Adrenal gland (tissue), 9 donors: ENCODE measurements at regions not wholly inside any gene's neighbourhood (a gene's known extent, or its start where the extent isn't known, plus 50 kb on each side); places are given as distances from the start of the nearest gene placed in this dataset.

Experiments used
- DNase-seq, 7 donors: peaks; one replicate each; pipeline ENCODE4 v3.0.0-alpha.2; 2019 to 2020
- H3K27ac ChIP-seq, 5 donors: fragments of 200-600 bp; sonication (generic) in 4 of 5; 1 replicate in 3 of 5; 2 replicates in 2 of 5; pipeline versions ENCODE4 v1.5.1 to v1.8.0; 2016 to 2020; ENCODE audit warnings: mild to moderate bottlenecking in 1 of 5
- H3K27me3 ChIP-seq: fragments of 200-600 bp; 2 replicates; pipeline ENCODE4 v1.8.0; 2021
- H3K36me3 ChIP-seq, 2 donors: fragments of 200-600 bp; replicated peaks in 1 of 2; 1 replicate in 1 of 2; 2 replicates in 1 of 2; pipeline versions ENCODE4 v1.5.1 to v1.8.0; 2018 to 2022
- H3K4me1 ChIP-seq, 2 donors: fragments of 200-600 bp; replicated peaks in 1 of 2; 1 replicate in 1 of 2; 2 replicates in 1 of 2; pipeline versions ENCODE4 v1.5.1 to v1.8.0; 2018 to 2021
- H3K4me3 ChIP-seq, 4 donors: fragments of 200-600 bp; sonication (generic) in 3 of 4; one replicate each; pipeline ENCODE4 v1.5.1; 2016 to 2018
- H3K9me3 ChIP-seq, 3 donors: fragments of 200-600 bp; sonication (generic) in 1 of 3; replicated peaks in 1 of 3; 1 replicate in 2 of 3; 2 replicates in 1 of 3; pipeline versions ENCODE4 v1.5.1 to v1.8.0; 2016 to 2021
- POLR2A ChIP-seq, 2 donors: fragments of 450-650 bp; IDR thresholded peaks; one replicate each; pipeline ENCODE4 v1.6.1; 2017; ENCODE audit warnings: antibody characterized with exemption in 2 of 2, mild to moderate bottlenecking in 2 of 2, moderate library complexity in 1 of 2
- WGBS, 4 donors: extraction: QIAGEN DNeasy Blood & Tissue Kit in 2 of 4; methylation state at CpG; one replicate each; pipeline versions ENCODE4 v1.1.5 to v1.1.7; 2013 to 2017; 5-methylcytosine and 5-hydroxymethylcytosine counted together
- intact Hi-C, 2 donors: fragments of 100-400 bp; cut with DNase I; formaldehyde crosslinking; loops; one replicate each; pipeline versions ENCODE4 v1.14.1 to v1.15.0; 2022 to 2023
- TF ChIP-seq, protein P1 (sequence below), 6 experiments: fragments of 450-650 bp in 4 of 6; fragments of 200-600 bp in 2 of 6; sonication (generic) in 1 of 6; IDR thresholded peaks; 1 replicate in 5 of 6; 2 replicates in 1 of 6; pipeline versions ENCODE4 v1.5.1 to v1.8.0; 2016 to 2021; ENCODE audit warnings: antibody characterized with exemption in 6 of 6, mild to moderate bottlenecking in 2 of 6, moderate library complexity in 1 of 6
- donor health status: healthy with polysubstance abuse.
- donor health status: Bipolar disorder and iron deficiency.
- donor health status: DM: yes; HTN: yes; CAD: no.
- donor health status: DM: no; HTN: no; CAD: no.
- donor health status: DM: no; HTN: no; CAD: no.

DNA sequence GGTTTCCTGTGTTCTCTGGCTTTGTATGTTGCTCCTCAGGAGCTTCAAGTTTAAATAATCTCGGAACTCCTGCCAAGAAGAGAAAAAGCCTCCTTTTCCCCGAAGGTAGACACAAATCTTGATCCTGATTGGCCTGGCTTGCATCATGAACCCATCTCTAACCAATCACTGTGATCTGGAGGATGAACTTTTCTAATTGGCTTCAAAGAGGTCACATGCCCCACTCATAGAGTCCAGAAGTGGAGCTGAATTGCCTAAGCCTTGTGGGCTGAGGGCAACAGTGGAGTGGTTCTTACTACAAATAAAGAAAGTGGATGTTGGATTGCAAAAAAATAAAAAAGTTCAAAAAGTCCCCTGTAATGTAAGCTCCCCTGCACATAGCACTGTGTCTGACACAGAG, 245.9 kb downstream of the MID1IP1 start:
- H3K9me3 ChIP-seq: no peaks in the 10 kb centered on the region
- no peak for TF ChIP-seq POLR2A (IDR thresholded peaks at IDR 0.05)
- TF ChIP-seq, protein P1, sequence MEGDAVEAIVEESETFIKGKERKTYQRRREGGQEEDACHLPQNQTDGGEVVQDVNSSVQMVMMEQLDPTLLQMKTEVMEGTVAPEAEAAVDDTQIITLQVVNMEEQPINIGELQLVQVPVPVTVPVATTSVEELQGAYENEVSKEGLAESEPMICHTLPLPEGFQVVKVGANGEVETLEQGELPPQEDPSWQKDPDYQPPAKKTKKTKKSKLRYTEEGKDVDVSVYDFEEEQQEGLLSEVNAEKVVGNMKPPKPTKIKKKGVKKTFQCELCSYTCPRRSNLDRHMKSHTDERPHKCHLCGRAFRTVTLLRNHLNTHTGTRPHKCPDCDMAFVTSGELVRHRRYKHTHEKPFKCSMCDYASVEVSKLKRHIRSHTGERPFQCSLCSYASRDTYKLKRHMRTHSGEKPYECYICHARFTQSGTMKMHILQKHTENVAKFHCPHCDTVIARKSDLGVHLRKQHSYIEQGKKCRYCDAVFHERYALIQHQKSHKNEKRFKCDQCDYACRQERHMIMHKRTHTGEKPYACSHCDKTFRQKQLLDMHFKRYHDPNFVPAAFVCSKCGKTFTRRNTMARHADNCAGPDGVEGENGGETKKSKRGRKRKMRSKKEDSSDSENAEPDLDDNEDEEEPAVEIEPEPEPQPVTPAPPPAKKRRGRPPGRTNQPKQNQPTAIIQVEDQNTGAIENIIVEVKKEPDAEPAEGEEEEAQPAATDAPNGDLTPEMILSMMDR (IDR thresholded peaks at IDR 0.05): no peak
- no peak overlapping the region for H3K4me3 ChIP-seq
- intact Hi-C loops: no loop called here
- no peak for DNase-seq
- no peak overlapping the region for H3K27ac ChIP-seq
- H3K36me3 ChIP-seq: no peaks in the 10 kb centered on the region
- H3K4me1 ChIP-seq: no peaks in the 10 kb centered on the region
- peaks cover 13% of the 10 kb centered on the region for H3K27me3 ChIP-seq
- 68 to 85% (median 74%) methylated on average over 2 of the region's 2 CpGs; no CpG with 5 or more reads in 1 of the 4 donors for WGBS, 4 donors

DNA sequence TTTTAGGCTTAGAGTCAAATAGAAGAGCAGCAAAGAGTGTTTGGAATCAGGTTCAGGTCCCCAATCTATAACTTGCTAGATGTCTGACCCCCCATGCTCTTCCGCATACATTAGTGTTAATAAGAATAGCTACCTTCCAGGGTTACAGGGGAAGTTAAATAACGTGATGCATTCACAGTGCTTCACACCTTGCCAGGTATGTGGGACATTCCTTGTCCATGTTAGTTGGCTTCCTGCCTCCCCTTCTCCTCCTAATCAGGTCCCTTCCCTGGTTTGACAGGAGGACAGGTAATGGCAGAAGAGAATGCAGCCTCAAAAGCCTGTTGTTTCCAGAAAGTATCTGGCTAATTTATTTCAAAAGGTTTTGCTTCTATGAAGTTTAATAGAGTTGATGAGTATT, 248.7 kb downstream of the MID1IP1 start:
- DNase-seq: no peak
- intact Hi-C loops: no loop called here
- H3K4me1 ChIP-seq: no peaks in the 10 kb centered on the region
- peaks cover 15% of the 10 kb centered on the region for H3K27me3 ChIP-seq
- TF ChIP-seq, protein P1 (IDR thresholded peaks at IDR 0.05): no peak
- no peak for TF ChIP-seq POLR2A (IDR thresholded peaks at IDR 0.05)
- H3K9me3 ChIP-seq: no peaks in the 10 kb centered on the region
- H3K36me3 ChIP-seq: no peaks in the 10 kb centered on the region
- 60 to 77% (median 70%) methylated on average over 1 to 2 of the region's 2 CpGs for WGBS, 4 donors
- no peak overlapping the region for H3K4me3 ChIP-seq
- no peak overlapping the region for H3K27ac ChIP-seq

DNA sequence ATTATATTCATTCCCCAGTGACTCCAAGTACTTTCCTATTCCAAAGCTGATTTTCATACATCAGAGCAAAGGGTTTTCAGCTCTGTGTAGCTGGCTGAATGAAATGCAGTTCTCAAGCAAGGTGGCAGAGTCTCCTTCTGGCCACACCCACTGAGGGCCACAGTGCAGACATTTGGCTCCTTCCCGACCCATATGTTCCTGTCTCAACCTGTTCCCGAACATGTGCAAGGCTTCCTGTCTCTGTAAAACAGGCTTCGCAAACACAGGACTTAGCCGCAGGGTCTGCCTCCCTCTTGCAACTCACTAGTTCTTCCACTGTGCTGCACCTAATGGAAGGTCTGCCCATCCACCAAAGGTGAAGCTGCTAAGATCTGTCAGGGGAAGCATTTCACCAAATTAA, 249.2 kb downstream of the MID1IP1 start:
- Histone ChIP-seq H3K4me1 (no peaks in the 10 kb centered on the region), H3K9me3 (no peaks in the 10 kb centered on the region), H3K36me3 (no peaks in the 10 kb centered on the region), H3K27me3 (peaks cover 18% of the 10 kb centered on the region), H3K27ac (no peak overlapping the region), H3K4me3 (no peak overlapping the region)
- 72 to 86% (median 76%) methylated on average over 4 of the region's 4 CpGs for WGBS, 4 donors
- intact Hi-C loops: no loop called here
- DNase-seq: no peak
- TF ChIP-seq, protein P1 (IDR thresholded peaks at IDR 0.05): no peak
- no peak for TF ChIP-seq POLR2A (IDR thresholded peaks at IDR 0.05)

DNA sequence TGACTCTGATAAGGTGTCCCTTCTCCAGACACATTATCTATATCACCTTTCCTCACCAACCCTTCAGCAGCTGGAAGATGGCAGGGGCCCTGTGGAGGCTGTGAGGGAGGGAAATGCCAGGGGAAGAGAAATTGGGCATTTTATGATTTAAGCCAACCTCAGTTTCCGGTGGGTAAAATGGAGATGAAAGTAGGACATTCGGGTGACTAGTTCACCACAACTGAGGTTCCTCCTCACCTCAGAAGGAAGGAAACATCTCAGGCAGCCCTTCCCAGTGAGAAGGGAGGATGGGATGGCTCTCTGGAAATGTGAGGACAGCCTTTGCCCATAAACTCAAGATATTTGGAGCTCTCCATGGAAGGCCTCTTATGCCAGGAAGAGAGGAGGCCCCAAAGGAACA, 251.5 kb downstream of the MID1IP1 start:
- Histone ChIP-seq H3K36me3 (no peaks in the 10 kb centered on the region), H3K4me3 (no peak overlapping the region), H3K27me3 (peaks cover 20% of the 10 kb centered on the region), H3K27ac (no peak overlapping the region), H3K9me3 (no peaks in the 10 kb centered on the region), H3K4me1 (no peaks in the 10 kb centered on the region)
- TF ChIP-seq, protein P1 (IDR thresholded peaks at IDR 0.05): no peak
- TF ChIP-seq POLR2A (IDR thresholded peaks at IDR 0.05): no peak
- DNase-seq: no peak
- WGBS, 4 donors: 68 to 78% (median 77%) methylated on average over 2 of the region's 2 CpGs
- intact Hi-C loops: no loop called here
